HEK293 (cell line): ENCODE measurements at regions not wholly inside any gene's neighbourhood (a gene's known extent, or its start where the extent isn't known, plus 50 kb on each side); places are given as distances from the start of the nearest gene placed in this dataset.

Experiments used
- PRDM1 ChIP-seq: fragments of 450-650 bp; formaldehyde crosslinking; IDR thresholded peaks from 2 replicates; pipeline ENCODE4; 2016; ENCODE audit warnings: missing biosample characterization, missing genetic modification characterization
- TCF7L2 ChIP-seq: IDR thresholded peaks from 2 replicates; pipeline ENCODE4 v1.6.1; 2011; ENCODE audit warnings: low read depth, mild to moderate bottlenecking, inconsistent platforms, low read length, moderate library complexity, borderline replicate concordance
- ZBTB20 ChIP-seq: fragments of 450-650 bp; formaldehyde crosslinking; IDR thresholded peaks from 2 replicates; pipeline ENCODE4 v1.5.1; 2016; ENCODE audit warnings: missing biosample characterization, missing genetic modification characterization
- ZNF121 ChIP-seq: fragments of 450-650 bp; formaldehyde crosslinking; IDR thresholded peaks from 2 replicates; pipeline ENCODE4 v1.5.1; 2016; ENCODE audit warnings: missing biosample characterization, missing genetic modification characterization
- ZNF16 ChIP-seq: fragments of 450-650 bp; formaldehyde crosslinking; IDR thresholded peaks from 2 replicates; pipeline ENCODE4 v1.5.1; 2016; ENCODE audit warnings: low read depth, missing biosample characterization, missing genetic modification characterization
- ZNF274 ChIP-seq, 2 experiments: fragments of 200-500 bp in 1 of 2; fragments of 450-650 bp in 1 of 2; sonication (Bioruptor generic) in 1 of 2; formaldehyde crosslinking in 1 of 2; IDR thresholded peaks; 2 replicates each; pipeline versions ENCODE4 v1.5.1 to v1.6.1; 2014 to 2016; ENCODE audit warnings: borderline replicate concordance in 1 of 2, inconsistent platforms in 1 of 2, low read length in 1 of 2, missing biosample characterization in 1 of 2, missing genetic modification characterization in 1 of 2
- ZNF302 ChIP-seq: fragments of 450-650 bp; formaldehyde crosslinking; IDR thresholded peaks from 2 replicates; pipeline ENCODE4 v1.5.1; 2016; ENCODE audit warnings: missing biosample characterization, missing genetic modification characterization, low read depth
- ZNF394 ChIP-seq: fragments of 450-650 bp; formaldehyde crosslinking; IDR thresholded peaks from 2 replicates; pipeline ENCODE4 v1.5.1; 2016; ENCODE audit warnings: missing biosample characterization, missing genetic modification characterization, mild to moderate bottlenecking, moderate library complexity, borderline replicate concordance
- ZNF423 ChIP-seq: fragments of 450-650 bp; formaldehyde crosslinking; IDR thresholded peaks from 2 replicates; pipeline ENCODE4 v1.5.1; 2016; ENCODE audit warnings: missing biosample characterization, missing genetic modification characterization
- ZNF580 ChIP-seq: fragments of 450-650 bp; formaldehyde crosslinking; IDR thresholded peaks from 2 replicates; pipeline ENCODE4 v1.5.1; 2016; ENCODE audit warnings: missing biosample characterization, missing genetic modification characterization
- ZSCAN18 ChIP-seq: fragments of 450-650 bp; formaldehyde crosslinking; IDR thresholded peaks from 2 replicates; pipeline ENCODE4 v1.5.1; 2016; ENCODE audit warnings: missing biosample characterization, missing genetic modification characterization
- TF ChIP-seq, protein P1 (sequence below): fragments of 450-650 bp; formaldehyde crosslinking; IDR thresholded peaks from 2 replicates; pipeline ENCODE4 v1.5.1; 2016; ENCODE audit warnings: missing biosample characterization, missing genetic modification characterization
- TF ChIP-seq, protein P2 (sequence below): fragments of 450-650 bp; formaldehyde crosslinking; IDR thresholded peaks from 2 replicates; pipeline ENCODE4 v1.5.1; 2017; ENCODE audit warnings: missing biosample characterization, mild to moderate bottlenecking, missing genetic modification characterization, moderate library complexity

GRCh38 chr4:19438233-19438632 lies 813.5 kb upstream of the SLIT2 start:
- TF ChIP-seq ZNF394 (tag by site-specific recombination) (no peak), ZNF423 (tag by site-specific recombination) (no peak), ZNF16 (tag by site-specific recombination) (no peak), ZNF121 (tag by site-specific recombination) (no peak), PRDM1 (no peak), ZSCAN18 (tag by site-specific recombination) (no peak), ZNF580 (tag by site-specific recombination) (no peak), ZNF302 (tag by site-specific recombination) (no peak), ZBTB20 (no peak), ZNF274 (IDR thresholded peaks at IDR 0.05; ENCODE audit: low read length) (no peak), ZNF274 (tag by site-specific recombination; IDR thresholded peaks at IDR 0.05; ENCODE audit: borderline replicate concordance) (no peak), TCF7L2 (no peak)
- TF ChIP-seq, protein P1, sequence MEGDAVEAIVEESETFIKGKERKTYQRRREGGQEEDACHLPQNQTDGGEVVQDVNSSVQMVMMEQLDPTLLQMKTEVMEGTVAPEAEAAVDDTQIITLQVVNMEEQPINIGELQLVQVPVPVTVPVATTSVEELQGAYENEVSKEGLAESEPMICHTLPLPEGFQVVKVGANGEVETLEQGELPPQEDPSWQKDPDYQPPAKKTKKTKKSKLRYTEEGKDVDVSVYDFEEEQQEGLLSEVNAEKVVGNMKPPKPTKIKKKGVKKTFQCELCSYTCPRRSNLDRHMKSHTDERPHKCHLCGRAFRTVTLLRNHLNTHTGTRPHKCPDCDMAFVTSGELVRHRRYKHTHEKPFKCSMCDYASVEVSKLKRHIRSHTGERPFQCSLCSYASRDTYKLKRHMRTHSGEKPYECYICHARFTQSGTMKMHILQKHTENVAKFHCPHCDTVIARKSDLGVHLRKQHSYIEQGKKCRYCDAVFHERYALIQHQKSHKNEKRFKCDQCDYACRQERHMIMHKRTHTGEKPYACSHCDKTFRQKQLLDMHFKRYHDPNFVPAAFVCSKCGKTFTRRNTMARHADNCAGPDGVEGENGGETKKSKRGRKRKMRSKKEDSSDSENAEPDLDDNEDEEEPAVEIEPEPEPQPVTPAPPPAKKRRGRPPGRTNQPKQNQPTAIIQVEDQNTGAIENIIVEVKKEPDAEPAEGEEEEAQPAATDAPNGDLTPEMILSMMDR (tag by site-specific recombination), result no peak
- TF ChIP-seq, protein P2, sequence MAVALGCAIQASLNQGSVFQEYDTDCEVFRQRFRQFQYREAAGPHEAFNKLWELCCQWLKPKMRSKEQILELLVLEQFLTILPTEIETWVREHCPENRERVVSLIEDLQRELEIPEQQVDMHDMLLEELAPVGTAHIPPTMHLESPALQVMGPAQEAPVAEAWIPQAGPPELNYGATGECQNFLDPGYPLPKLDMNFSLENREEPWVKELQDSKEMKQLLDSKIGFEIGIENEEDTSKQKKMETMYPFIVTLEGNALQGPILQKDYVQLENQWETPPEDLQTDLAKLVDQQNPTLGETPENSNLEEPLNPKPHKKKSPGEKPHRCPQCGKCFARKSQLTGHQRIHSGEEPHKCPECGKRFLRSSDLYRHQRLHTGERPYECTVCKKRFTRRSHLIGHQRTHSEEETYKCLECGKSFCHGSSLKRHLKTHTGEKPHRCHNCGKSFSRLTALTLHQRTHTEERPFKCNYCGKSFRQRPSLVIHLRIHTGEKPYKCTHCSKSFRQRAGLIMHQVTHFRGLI (tag by site-specific recombination), result no peak
